ENCODE measurements at regions not wholly inside any gene's neighbourhood (a gene's known extent, or its start where the extent isn't known, plus 50 kb on each side); places are given as distances from the start of the nearest gene placed in this dataset.

GRCh38 chr2:75356865-75357264 is 157.5 kb upstream of the TACR1 start:
- Histone ChIP-seq H3K27me3 (ENCODE audit: control insufficient read depth, insufficient read depth, low read length) (no peaks in the 10 kb centered on the region), H3K9me3 (ENCODE audit: control insufficient read depth in 2 of 2, low read length in 2 of 2) (no peaks in the 10 kb centered on the region), H3K4me3 (ENCODE audit: low read depth, low read length) (no peak overlapping the region), H3K27ac (ENCODE audit: insufficient read depth, low read length, poor library complexity, severe bottlenecking) (no peak overlapping the region), H3K36me3 (ENCODE audit: control insufficient read depth, insufficient read depth, low read length) (no peaks in the 10 kb centered on the region), H3K4me1 (ENCODE audit: control insufficient read depth, insufficient read depth, low read length, poor library complexity, severe bottlenecking) (no peaks in the 10 kb centered on the region)
- Mint-ChIP-seq H3K27me3 (no peaks in the 10 kb centered on the region), H3K4me1 (no peaks in the 10 kb centered on the region), H3K4me3 (no peak overlapping the region), H3K27ac (no peak overlapping the region), H3K36me3 (peaks cover 3% of the 10 kb centered on the region), H3K9me3 (peaks cover 0 to 5% (median 0%) of the 10 kb centered on the region in 7 donors)
- ATAC-seq (ENCODE audit: low read depth in 2 of 2) (no peak), DNase-seq (no peak)

GRCh38 chr2:75353131-75353530 is 153.8 kb upstream of the TACR1 start:
- Mint-ChIP-seq H3K27ac (no peak overlapping the region), H3K9me3 (peaks cover 0 to 5% (median 1%) of the 10 kb centered on the region in 7 donors), H3K27me3 (no peaks in the 10 kb centered on the region), H3K4me1 (no peaks in the 10 kb centered on the region), H3K36me3 (peaks cover 4% of the 10 kb centered on the region), H3K4me3 (no peak overlapping the region)
- Histone ChIP-seq H3K27me3 (ENCODE audit: control insufficient read depth, insufficient read depth, low read length) (no peaks in the 10 kb centered on the region), H3K9me3 (ENCODE audit: control insufficient read depth in 2 of 2, low read length in 2 of 2) (no peaks in the 10 kb centered on the region), H3K27ac (ENCODE audit: insufficient read depth, low read length, poor library complexity, severe bottlenecking) (no peak overlapping the region), H3K4me3 (ENCODE audit: low read depth, low read length) (no peak overlapping the region), H3K4me1 (ENCODE audit: control insufficient read depth, insufficient read depth, low read length, poor library complexity, severe bottlenecking) (no peaks in the 10 kb centered on the region), H3K36me3 (ENCODE audit: control insufficient read depth, insufficient read depth, low read length) (no peaks in the 10 kb centered on the region)
- DNase-seq (no peak), ATAC-seq (ENCODE audit: low read depth in 2 of 2) (no peak)

- DNase-seq, result no peak
- H3K9me3 ChIP-seq (ENCODE audit: control insufficient read depth in 2 of 2, low read length in 2 of 2), result no peaks in the 10 kb centered on the region
- Mint-ChIP-seq H3K4me3 (no peak overlapping the region), H3K36me3 (peaks cover 4% of the 10 kb centered on the region), H3K27ac (no peak overlapping the region), H3K27me3 (peaks cover 10% of the 10 kb centered on the region), H3K9me3 (peaks cover 0 to 5% (median 1%) of the 10 kb centered on the region in 7 donors), H3K4me1 (no peaks in the 10 kb centered on the region)
- H3K27me3 ChIP-seq (ENCODE audit: control insufficient read depth, insufficient read depth, low read length), result peaks cover 2% of the 10 kb centered on the region
- H3K4me3 ChIP-seq (ENCODE audit: low read depth, low read length), result no peak overlapping the region
- H3K27ac ChIP-seq (ENCODE audit: insufficient read depth, low read length, poor library complexity, severe bottlenecking), result no peak overlapping the region
- no peaks in the 10 kb centered on the region for H3K36me3 ChIP-seq (ENCODE audit: control insufficient read depth, insufficient read depth, low read length)
- no peak for ATAC-seq (ENCODE audit: low read depth in 2 of 2)
- no peaks in the 10 kb centered on the region for H3K4me1 ChIP-seq (ENCODE audit: control insufficient read depth, insufficient read depth, low read length, poor library complexity, severe bottlenecking)
Observed at GRCh38 chr2:75348307-75348706, 149.0 kb upstream of the TACR1 start.

- Histone ChIP-seq H3K9me3 (ENCODE audit: control insufficient read depth in 2 of 2, low read length in 2 of 2) (no peaks in the 10 kb centered on the region), H3K27me3 (ENCODE audit: control insufficient read depth, insufficient read depth, low read length) (peaks cover 2% of the 10 kb centered on the region), H3K27ac (ENCODE audit: insufficient read depth, low read length, poor library complexity, severe bottlenecking) (no peak overlapping the region), H3K36me3 (ENCODE audit: control insufficient read depth, insufficient read depth, low read length) (no peaks in the 10 kb centered on the region), H3K4me1 (ENCODE audit: control insufficient read depth, insufficient read depth, low read length, poor library complexity, severe bottlenecking) (no peaks in the 10 kb centered on the region), H3K4me3 (ENCODE audit: low read depth, low read length) (no peak overlapping the region)
- ATAC-seq (ENCODE audit: low read depth in 2 of 2), result no peak
- Mint-ChIP-seq H3K9me3 (peaks cover 0 to 2% (median 0%) of the 10 kb centered on the region in 7 donors), H3K27ac (no peak overlapping the region), H3K4me3 (no peak overlapping the region), H3K4me1 (no peaks in the 10 kb centered on the region), H3K36me3 (no peaks in the 10 kb centered on the region), H3K27me3 (peaks cover 20% of the 10 kb centered on the region)
- DNase-seq, result no peak
Observed at GRCh38 chr2:75344146-75344545, 144.8 kb upstream of the TACR1 start.

GRCh38 chr2:75342504-75343175 is 143.3 kb upstream of the TACR1 start:
- Histone ChIP-seq H3K4me1 (ENCODE audit: control insufficient read depth, insufficient read depth, low read length, poor library complexity, severe bottlenecking) (no peaks in the 10 kb centered on the region), H3K4me3 (ENCODE audit: low read depth, low read length) (no peak overlapping the region), H3K27ac (ENCODE audit: insufficient read depth, low read length, poor library complexity, severe bottlenecking) (no peak overlapping the region), H3K27me3 (ENCODE audit: control insufficient read depth, insufficient read depth, low read length) (peaks cover 2% of the 10 kb centered on the region), H3K36me3 (ENCODE audit: control insufficient read depth, insufficient read depth, low read length) (no peaks in the 10 kb centered on the region), H3K9me3 (ENCODE audit: control insufficient read depth in 2 of 2, low read length in 2 of 2) (no peaks in the 10 kb centered on the region)
- Mint-ChIP-seq H3K4me3 (no peak overlapping the region), H3K27me3 (peaks cover 20% of the 10 kb centered on the region), H3K4me1 (no peaks in the 10 kb centered on the region), H3K9me3 (peaks cover 0 to 2% (median 0%) of the 10 kb centered on the region in 7 donors), H3K27ac (no peak overlapping the region), H3K36me3 (no peaks in the 10 kb centered on the region)
- no peak for DNase-seq
- no peak for ATAC-seq (ENCODE audit: low read depth in 2 of 2)

GRCh38 chr2:75340560-75340959 is 141.2 kb upstream of the TACR1 start:
- no peak for DNase-seq
- H3K27me3 ChIP-seq (ENCODE audit: control insufficient read depth, insufficient read depth, low read length), result no peaks in the 10 kb centered on the region
- Mint-ChIP-seq H3K27ac (no peak overlapping the region), H3K27me3 (peaks cover 16% of the 10 kb centered on the region), H3K36me3 (no peaks in the 10 kb centered on the region), H3K4me3 (no peak overlapping the region), H3K9me3 (peaks cover 0 to 2% (median 0%) of the 10 kb centered on the region in 7 donors), H3K4me1 (no peaks in the 10 kb centered on the region)
- no peak overlapping the region for H3K4me3 ChIP-seq (ENCODE audit: low read depth, low read length)
- ATAC-seq (ENCODE audit: low read depth in 2 of 2), result no peak
- no peaks in the 10 kb centered on the region for H3K9me3 ChIP-seq (ENCODE audit: control insufficient read depth in 2 of 2, low read length in 2 of 2)
- H3K4me1 ChIP-seq (ENCODE audit: control insufficient read depth, insufficient read depth, low read length, poor library complexity, severe bottlenecking), result no peaks in the 10 kb centered on the region
- no peak overlapping the region for H3K27ac ChIP-seq (ENCODE audit: insufficient read depth, low read length, poor library complexity, severe bottlenecking)
- H3K36me3 ChIP-seq (ENCODE audit: control insufficient read depth, insufficient read depth, low read length), result no peaks in the 10 kb centered on the region

GRCh38 chr2:75338461-75338860 is 139.1 kb upstream of the TACR1 start:
- Histone ChIP-seq H3K36me3 (ENCODE audit: control insufficient read depth, insufficient read depth, low read length) (no peaks in the 10 kb centered on the region), H3K27ac (ENCODE audit: insufficient read depth, low read length, poor library complexity, severe bottlenecking) (no peak overlapping the region), H3K9me3 (ENCODE audit: control insufficient read depth in 2 of 2, low read length in 2 of 2) (no peaks in the 10 kb centered on the region), H3K27me3 (ENCODE audit: control insufficient read depth, insufficient read depth, low read length) (no peaks in the 10 kb centered on the region), H3K4me3 (ENCODE audit: low read depth, low read length) (no peak overlapping the region), H3K4me1 (ENCODE audit: control insufficient read depth, insufficient read depth, low read length, poor library complexity, severe bottlenecking) (no peaks in the 10 kb centered on the region)
- Mint-ChIP-seq H3K9me3 (no peaks in the 10 kb centered on the region), H3K27ac (no peak overlapping the region), H3K4me3 (no peak overlapping the region), H3K27me3 (peaks cover 10% of the 10 kb centered on the region), H3K36me3 (no peaks in the 10 kb centered on the region), H3K4me1 (no peaks in the 10 kb centered on the region)
- DNase-seq (no peak), ATAC-seq (ENCODE audit: low read depth in 2 of 2) (no peak)

GRCh38 chr2:75337619-75338018 is 138.3 kb upstream of the TACR1 start:
- no peak overlapping the region for H3K4me3 Mint-ChIP-seq
- Histone ChIP-seq H3K27ac (ENCODE audit: insufficient read depth, low read length, poor library complexity, severe bottlenecking) (no peak overlapping the region), H3K4me3 (ENCODE audit: low read depth, low read length) (no peak overlapping the region), H3K27me3 (ENCODE audit: control insufficient read depth, insufficient read depth, low read length) (no peaks in the 10 kb centered on the region), H3K36me3 (ENCODE audit: control insufficient read depth, insufficient read depth, low read length) (no peaks in the 10 kb centered on the region), H3K9me3 (ENCODE audit: control insufficient read depth in 2 of 2, low read length in 2 of 2) (no peaks in the 10 kb centered on the region), H3K4me1 (ENCODE audit: control insufficient read depth, insufficient read depth, low read length, poor library complexity, severe bottlenecking) (no peaks in the 10 kb centered on the region)
- DNase-seq (no peak), ATAC-seq (ENCODE audit: low read depth in 2 of 2) (no peak)
- no peaks in the 10 kb centered on the region for H3K9me3 Mint-ChIP-seq
- peaks cover 8% of the 10 kb centered on the region for H3K27me3 Mint-ChIP-seq
- H3K4me1 Mint-ChIP-seq, result no peaks in the 10 kb centered on the region
- no peaks in the 10 kb centered on the region for H3K36me3 Mint-ChIP-seq
- H3K27ac Mint-ChIP-seq, result no peak overlapping the region
